Skeletal muscle tissue (tissue), 3 donors: ENCODE measurements at regions not wholly inside any gene's neighbourhood (a gene's known extent, or its start where the extent isn't known, plus 50 kb on each side); places are given as distances from the start of the nearest gene placed in this dataset.

Source experiments
- H3K27ac ChIP-seq: one replicate; pipeline ENCODE4 v1.7.0; 2013; ENCODE audit warnings: mild to moderate bottlenecking, low read depth, low read length, inconsistent platforms
- H3K27me3 ChIP-seq, 3 donors: one replicate each; pipeline ENCODE4 v1.7.0; 2013; ENCODE audit warnings: low read length in 3 of 3; ENCODE audit not compliant: control insufficient read depth in 3 of 3, insufficient read depth in 3 of 3
- H3K36me3 ChIP-seq, 3 donors: one replicate each; pipeline ENCODE4 v1.7.0; 2013; ENCODE audit warnings: low read length in 3 of 3; ENCODE audit not compliant: control insufficient read depth in 3 of 3, insufficient read depth in 3 of 3
- H3K4me1 ChIP-seq, 3 donors: one replicate each; pipeline ENCODE4 v1.7.0; 2013; ENCODE audit warnings: low read length in 3 of 3, mild to moderate bottlenecking in 3 of 3; ENCODE audit not compliant: control insufficient read depth in 3 of 3, insufficient read depth in 3 of 3
- H3K4me3 ChIP-seq, 3 donors: one replicate each; pipeline ENCODE4 v1.7.0; 2013; ENCODE audit warnings: low read length in 3 of 3
- H3K9ac ChIP-seq, 3 donors: one replicate each; pipeline ENCODE4 v1.7.0; 2013; ENCODE audit warnings: low read length in 3 of 3, mild to moderate bottlenecking in 3 of 3, moderate library complexity in 2 of 3, low read depth in 1 of 3
- H3K9me3 ChIP-seq, 3 donors: one replicate each; pipeline ENCODE4 v1.7.0; 2013; ENCODE audit warnings: low read length in 3 of 3; ENCODE audit not compliant: control insufficient read depth in 3 of 3
- donor health status: Osteomylitis.

- no peak overlapping the region for H3K9ac ChIP-seq
- H3K9me3 ChIP-seq, result no peaks in the 10 kb centered on the region
- H3K27me3 ChIP-seq, result no peaks in the 10 kb centered on the region
- no peak overlapping the region for H3K4me3 ChIP-seq
- no peaks in the 10 kb centered on the region for H3K4me1 ChIP-seq
- peak overlapping the region; percentile 32 for H3K27ac ChIP-seq
- H3K36me3 ChIP-seq, result no peaks in the 10 kb centered on the region
Observed at GRCh38 chr2:5125017-5125730, 567.0 kb upstream of the SOX11 start.

- Histone ChIP-seq H3K9me3 (no peaks in the 10 kb centered on the region), H3K36me3 (no peaks in the 10 kb centered on the region), H3K27me3 (no peaks in the 10 kb centered on the region), H3K9ac (no peak overlapping the region), H3K27ac (no peak overlapping the region), H3K4me3 (no peak overlapping the region), H3K4me1 (no peaks in the 10 kb centered on the region)
Observed at GRCh38 chr2:5132281-5132680, 559.9 kb upstream of the SOX11 start.

GRCh38 chr2:5140347-5140746 lies 551.8 kb upstream of the SOX11 start:
- H3K27ac ChIP-seq, result no peak overlapping the region
- no peaks in the 10 kb centered on the region for H3K36me3 ChIP-seq

GRCh38 chr2:5144159-5144558 lies 548.0 kb upstream of the SOX11 start:
- H3K27ac ChIP-seq, result no peak overlapping the region
- H3K27me3 ChIP-seq, result no peaks in the 10 kb centered on the region
- H3K9ac ChIP-seq, result no peak overlapping the region
- H3K4me1 ChIP-seq, result no peaks in the 10 kb centered on the region
- no peaks in the 10 kb centered on the region for H3K9me3 ChIP-seq
- no peaks in the 10 kb centered on the region for H3K36me3 ChIP-seq
- H3K4me3 ChIP-seq, result no peak overlapping the region

More at GRCh38 chr2:5140347-5140746, 551.8 kb upstream of the SOX11 start:
- Histone ChIP-seq H3K9ac (no peak overlapping the region), H3K4me1 (no peaks in the 10 kb centered on the region), H3K27me3 (no peaks in the 10 kb centered on the region), H3K9me3 (no peaks in the 10 kb centered on the region), H3K4me3 (no peak overlapping the region)

GRCh38 chr2:5145053-5145452 lies 547.1 kb upstream of the SOX11 start:
- H3K4me1 ChIP-seq, result no peaks in the 10 kb centered on the region
- no peak overlapping the region for H3K27ac ChIP-seq
- H3K36me3 ChIP-seq, result no peaks in the 10 kb centered on the region
- no peaks in the 10 kb centered on the region for H3K9me3 ChIP-seq
- no peak overlapping the region for H3K4me3 ChIP-seq
- H3K9ac ChIP-seq, result no peak overlapping the region
- no peaks in the 10 kb centered on the region for H3K27me3 ChIP-seq

GRCh38 chr2:5145801-5146200 lies 546.4 kb upstream of the SOX11 start:
- H3K4me3 ChIP-seq, result no peak overlapping the region

GRCh38 chr2:5148392-5149085 lies 543.6 kb upstream of the SOX11 start:
- Histone ChIP-seq H3K4me1 (no peaks in the 10 kb centered on the region), H3K9ac (no peak overlapping the region), H3K27me3 (no peaks in the 10 kb centered on the region), H3K9me3 (no peaks in the 10 kb centered on the region), H3K36me3 (no peaks in the 10 kb centered on the region), H3K4me3 (no peak overlapping the region), H3K27ac (no peak overlapping the region)

More at GRCh38 chr2:5145801-5146200, 546.4 kb upstream of the SOX11 start:
- Histone ChIP-seq H3K9me3 (no peaks in the 10 kb centered on the region), H3K4me1 (no peaks in the 10 kb centered on the region), H3K36me3 (no peaks in the 10 kb centered on the region), H3K9ac (no peak overlapping the region), H3K27ac (no peak overlapping the region), H3K27me3 (no peaks in the 10 kb centered on the region)

- Histone ChIP-seq H3K9me3 (no peaks in the 10 kb centered on the region), H3K4me1 (no peaks in the 10 kb centered on the region), H3K36me3 (no peaks in the 10 kb centered on the region), H3K27ac (no peak overlapping the region), H3K27me3 (no peaks in the 10 kb centered on the region), H3K4me3 (no peak overlapping the region), H3K9ac (no peak overlapping the region)
Observed at GRCh38 chr2:5150871-5151270, 541.3 kb upstream of the SOX11 start.

- Histone ChIP-seq H3K27ac (no peak overlapping the region), H3K9me3 (no peaks in the 10 kb centered on the region), H3K9ac (no peak overlapping the region), H3K4me1 (no peaks in the 10 kb centered on the region), H3K36me3 (no peaks in the 10 kb centered on the region), H3K27me3 (no peaks in the 10 kb centered on the region), H3K4me3 (no peak overlapping the region)
Observed at GRCh38 chr2:5164776-5165525, 527.2 kb upstream of the SOX11 start.

GRCh38 chr2:5172923-5173322 lies 519.3 kb upstream of the SOX11 start:
- Histone ChIP-seq H3K36me3 (no peaks in the 10 kb centered on the region), H3K27me3 (no peaks in the 10 kb centered on the region), H3K9ac (no peak overlapping the region), H3K27ac (no peak overlapping the region), H3K4me3 (no peak overlapping the region), H3K4me1 (no peaks in the 10 kb centered on the region), H3K9me3 (peaks cover 0 to 2% (median 0%) of the 10 kb centered on the region in 3 donors)
